Chondrocyte (in vitro differentiated cells): ENCODE measurements at regions not wholly inside any gene's neighbourhood (a gene's known extent, or its start where the extent isn't known, plus 50 kb on each side); places are given as distances from the start of the nearest gene placed in this dataset.
A peak's percentile ranks its signal among the peaks of the same experiment; 100 is the strongest.

Experiments used
- DNase-seq: peaks from one replicate; pipeline ENCODE4 v3.0.0; 2021; ENCODE audit warnings: mixed read lengths, low spot score
- H3K27ac Mint-ChIP-seq: one replicate; pipeline ENCODE4 v1.8.0; 2021; ENCODE audit warnings: mild to moderate bottlenecking, moderate library complexity, mixed read lengths; ENCODE audit not compliant: unreplicated experiment
- H3K27me3 Mint-ChIP-seq: 2 replicates; pipeline ENCODE4 v1.8.0; 2021; ENCODE audit warnings: low read depth, mixed read lengths
- H3K36me3 Mint-ChIP-seq: 2 replicates; pipeline ENCODE4 v1.8.0; 2021; ENCODE audit warnings: low read depth, mixed read lengths
- H3K4me1 Mint-ChIP-seq: 2 replicates; pipeline ENCODE4 v1.8.0; 2021; ENCODE audit warnings: low read depth, mild to moderate bottlenecking, mixed read lengths
- H3K4me3 Mint-ChIP-seq: one replicate; pipeline ENCODE4 v1.8.0; 2021; ENCODE audit warnings: mild to moderate bottlenecking, moderate library complexity, mixed read lengths; ENCODE audit not compliant: unreplicated experiment
- H3K9me3 Mint-ChIP-seq: 2 replicates; pipeline ENCODE4 v1.8.0; 2021; ENCODE audit warnings: low read depth, mixed read lengths
- CTCF ChIP-seq: fragments of 200-600 bp; sonication (generic); IDR thresholded peaks from 2 replicates; pipeline ENCODE4 v1.5.0; 2021; ENCODE audit warnings: antibody characterized with exemption, mild to moderate bottlenecking, moderate library complexity

GRCh38 chr15:93257920-93258319 lies 168.9 kb upstream of the RGMA start:
- H3K4me3 Mint-ChIP-seq, result no peak overlapping the region
- H3K27ac Mint-ChIP-seq, result no peak overlapping the region
- peaks cover 15% of the 10 kb centered on the region for H3K27me3 Mint-ChIP-seq
- peaks cover 2% of the 10 kb centered on the region for H3K36me3 Mint-ChIP-seq
- no peaks in the 10 kb centered on the region for H3K9me3 Mint-ChIP-seq
- no peaks in the 10 kb centered on the region for H3K4me1 Mint-ChIP-seq
- no peak for DNase-seq
- no peak for TF ChIP-seq CTCF

GRCh38 chr15:93253681-93254080 lies 164.7 kb upstream of the RGMA start:
- Mint-ChIP-seq H3K4me1 (peaks cover 11% of the 10 kb centered on the region), H3K27ac (no peak overlapping the region), H3K9me3 (no peaks in the 10 kb centered on the region), H3K27me3 (peaks cover 17% of the 10 kb centered on the region), H3K36me3 (peaks cover under 1% of the 10 kb centered on the region), H3K4me3 (no peak overlapping the region)
- DNase-seq, result peak; percentile 38
- no peak for TF ChIP-seq CTCF

GRCh38 chr15:93252780-93253179 lies 163.8 kb upstream of the RGMA start:
- Mint-ChIP-seq H3K27ac (no peak overlapping the region), H3K4me3 (no peak overlapping the region), H3K4me1 (peaks cover 11% of the 10 kb centered on the region), H3K9me3 (no peaks in the 10 kb centered on the region), H3K27me3 (peaks cover 17% of the 10 kb centered on the region), H3K36me3 (no peaks in the 10 kb centered on the region)
- TF ChIP-seq CTCF, result no peak
- no peak for DNase-seq

- no peak for DNase-seq
- H3K27ac Mint-ChIP-seq, result no peak overlapping the region
Observed at GRCh38 chr15:93250950-93251349, 161.9 kb upstream of the RGMA start.

GRCh38 chr15:93250209-93250608 lies 161.2 kb upstream of the RGMA start:
- H3K4me3 Mint-ChIP-seq, result no peak overlapping the region
- no peak for TF ChIP-seq CTCF
- DNase-seq, result no peak
- H3K4me1 Mint-ChIP-seq, result peaks cover 11% of the 10 kb centered on the region
- H3K27me3 Mint-ChIP-seq, result peaks cover 29% of the 10 kb centered on the region
- H3K27ac Mint-ChIP-seq, result no peak overlapping the region
- H3K36me3 Mint-ChIP-seq, result no peaks in the 10 kb centered on the region
- H3K9me3 Mint-ChIP-seq, result no peaks in the 10 kb centered on the region

More at GRCh38 chr15:93250950-93251349, 161.9 kb upstream of the RGMA start:
- no peaks in the 10 kb centered on the region for H3K36me3 Mint-ChIP-seq
- peaks cover 11% of the 10 kb centered on the region for H3K4me1 Mint-ChIP-seq
- H3K27me3 Mint-ChIP-seq, result peaks cover 30% of the 10 kb centered on the region
- no peak for TF ChIP-seq CTCF
- H3K9me3 Mint-ChIP-seq, result no peaks in the 10 kb centered on the region
- no peak overlapping the region for H3K4me3 Mint-ChIP-seq
